Effector memory CD4-positive, alpha-beta T cell (primary cell): ENCODE measurements at regions not wholly inside any gene's neighbourhood (a gene's known extent, or its start where the extent isn't known, plus 50 kb on each side); places are given as distances from the start of the nearest gene placed in this dataset.
"Not testable (repeated sequence)": the region's sequence is repeated elsewhere in the genome, so short reads cannot be mapped to it uniquely, and the experiment has no call there.

Experiments used
- DNase-seq, 3 donors: peaks; one replicate each; pipeline ENCODE4 v3.0.0-alpha.2; 2020
- H3K27ac ChIP-seq: 2 replicates; pipeline ENCODE4 v1.7.0; 2013; ENCODE audit warnings: mild to moderate bottlenecking, low read length, moderate library complexity; ENCODE audit not compliant: insufficient read depth, poor library complexity, severe bottlenecking
- H3K27me3 ChIP-seq: replicated peaks from 2 replicates; pipeline ENCODE4 v1.7.0; 2013; ENCODE audit warnings: mild to moderate bottlenecking, low read length; ENCODE audit not compliant: insufficient read depth, control insufficient read depth, poor library complexity, severe bottlenecking
- H3K36me3 ChIP-seq: 2 replicates; pipeline ENCODE4 v1.7.0; 2013; ENCODE audit warnings: mild to moderate bottlenecking, low read length, moderate library complexity; ENCODE audit not compliant: control insufficient read depth, insufficient read depth
- H3K4me1 ChIP-seq: 2 replicates; pipeline ENCODE4 v1.7.0; 2013; ENCODE audit warnings: low read length, mild to moderate bottlenecking; ENCODE audit not compliant: control insufficient read depth, insufficient read depth, poor library complexity, severe bottlenecking
- H3K4me3 ChIP-seq: 2 replicates; pipeline ENCODE4 v1.7.0; 2013; ENCODE audit warnings: low read length, low read depth, mild to moderate bottlenecking; ENCODE audit not compliant: insufficient read depth, poor library complexity, severe bottlenecking
- H3K9me3 ChIP-seq: 2 replicates; pipeline ENCODE4 v1.7.0; 2013; ENCODE audit warnings: mild to moderate bottlenecking, low read length, moderate library complexity; ENCODE audit not compliant: control insufficient read depth

- Histone ChIP-seq H3K4me1 (no peaks in the 10 kb centered on the region), H3K27ac (no peak overlapping the region), H3K4me3 (no peak overlapping the region), H3K36me3 (no peaks in the 10 kb centered on the region), H3K27me3 (no peaks in the 10 kb centered on the region), H3K9me3 (no peaks in the 10 kb centered on the region)
- no peak for DNase-seq
Measured at GRCh38 chrX:9403374-9403773, 61.5 kb upstream of the TBL1X start.

DNA sequence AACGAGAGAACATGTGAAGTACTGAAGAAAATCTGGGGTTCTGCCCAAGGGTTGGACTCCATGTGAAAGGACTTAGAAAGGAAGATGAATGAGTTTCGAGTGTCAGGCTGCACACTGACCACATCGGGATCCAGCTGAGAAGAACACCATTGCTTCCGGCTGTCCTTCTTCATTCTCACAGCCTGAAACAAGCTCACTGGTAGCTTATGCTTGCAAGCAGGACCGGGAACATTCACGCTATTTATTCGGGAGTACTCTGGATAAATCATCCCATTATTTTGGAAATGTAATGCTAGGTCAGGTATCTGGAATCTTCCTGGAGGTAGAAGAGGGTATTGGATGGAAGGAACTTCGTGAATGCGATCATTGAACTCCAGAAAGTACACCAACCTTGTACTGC lies 59.2 kb upstream of the TBL1X start:
- H3K4me3 ChIP-seq, H3K36me3 ChIP-seq, H3K27ac ChIP-seq, H3K9me3 ChIP-seq, DNase-seq, H3K27me3 ChIP-seq, H3K4me1 ChIP-seq: not testable (repeated sequence)

- not testable (repeated sequence) for H3K27ac ChIP-seq, H3K4me3 ChIP-seq, H3K4me1 ChIP-seq, H3K9me3 ChIP-seq, DNase-seq, H3K27me3 ChIP-seq, H3K36me3 ChIP-seq
Measured at GRCh38 chrX:9410889-9411288, 54.0 kb upstream of the TBL1X start.

- H3K4me3 ChIP-seq, H3K4me1 ChIP-seq, H3K27me3 ChIP-seq, H3K27ac ChIP-seq, H3K9me3 ChIP-seq, H3K36me3 ChIP-seq, DNase-seq: not testable (repeated sequence)
Measured at GRCh38 chrX:9411682-9412081, 53.2 kb upstream of the TBL1X start.

- no peak overlapping the region for H3K4me3 ChIP-seq
- H3K27ac ChIP-seq, result no peak overlapping the region
- H3K9me3 ChIP-seq, result no peaks in the 10 kb centered on the region
- H3K27me3 ChIP-seq, result no peaks in the 10 kb centered on the region
- no peak for DNase-seq
- H3K36me3 ChIP-seq, result no peaks in the 10 kb centered on the region
- no peaks in the 10 kb centered on the region for H3K4me1 ChIP-seq
Measured at GRCh38 chrX:9414416-9414815, 50.4 kb upstream of the TBL1X start.
